ENCODE measurements at regions not wholly inside any gene's neighbourhood (a gene's known extent, or its start where the extent isn't known, plus 50 kb on each side); places are given as distances from the start of the nearest gene placed in this dataset.

DNA sequence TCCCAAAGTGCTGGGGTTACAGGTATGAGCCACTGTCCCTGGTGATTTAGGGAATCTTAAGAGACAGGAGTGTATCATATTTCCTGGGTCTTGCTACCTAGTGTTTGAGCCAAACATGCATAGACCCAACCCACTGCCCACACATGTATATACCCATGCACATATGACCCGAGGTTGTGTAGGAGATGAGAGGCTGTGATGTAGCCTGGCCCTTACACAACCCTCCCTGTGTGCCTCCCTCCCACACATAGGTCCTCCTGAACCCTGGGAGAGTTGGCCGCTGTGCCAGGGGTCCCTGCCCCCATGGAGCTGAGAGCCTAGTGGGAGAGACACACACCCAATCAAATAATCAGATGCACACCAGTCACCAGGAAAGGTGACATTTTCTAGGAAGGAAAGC, 365.9 kb downstream of the ZNF536 start (continued):
- TF ChIP-seq, protein P1, sequence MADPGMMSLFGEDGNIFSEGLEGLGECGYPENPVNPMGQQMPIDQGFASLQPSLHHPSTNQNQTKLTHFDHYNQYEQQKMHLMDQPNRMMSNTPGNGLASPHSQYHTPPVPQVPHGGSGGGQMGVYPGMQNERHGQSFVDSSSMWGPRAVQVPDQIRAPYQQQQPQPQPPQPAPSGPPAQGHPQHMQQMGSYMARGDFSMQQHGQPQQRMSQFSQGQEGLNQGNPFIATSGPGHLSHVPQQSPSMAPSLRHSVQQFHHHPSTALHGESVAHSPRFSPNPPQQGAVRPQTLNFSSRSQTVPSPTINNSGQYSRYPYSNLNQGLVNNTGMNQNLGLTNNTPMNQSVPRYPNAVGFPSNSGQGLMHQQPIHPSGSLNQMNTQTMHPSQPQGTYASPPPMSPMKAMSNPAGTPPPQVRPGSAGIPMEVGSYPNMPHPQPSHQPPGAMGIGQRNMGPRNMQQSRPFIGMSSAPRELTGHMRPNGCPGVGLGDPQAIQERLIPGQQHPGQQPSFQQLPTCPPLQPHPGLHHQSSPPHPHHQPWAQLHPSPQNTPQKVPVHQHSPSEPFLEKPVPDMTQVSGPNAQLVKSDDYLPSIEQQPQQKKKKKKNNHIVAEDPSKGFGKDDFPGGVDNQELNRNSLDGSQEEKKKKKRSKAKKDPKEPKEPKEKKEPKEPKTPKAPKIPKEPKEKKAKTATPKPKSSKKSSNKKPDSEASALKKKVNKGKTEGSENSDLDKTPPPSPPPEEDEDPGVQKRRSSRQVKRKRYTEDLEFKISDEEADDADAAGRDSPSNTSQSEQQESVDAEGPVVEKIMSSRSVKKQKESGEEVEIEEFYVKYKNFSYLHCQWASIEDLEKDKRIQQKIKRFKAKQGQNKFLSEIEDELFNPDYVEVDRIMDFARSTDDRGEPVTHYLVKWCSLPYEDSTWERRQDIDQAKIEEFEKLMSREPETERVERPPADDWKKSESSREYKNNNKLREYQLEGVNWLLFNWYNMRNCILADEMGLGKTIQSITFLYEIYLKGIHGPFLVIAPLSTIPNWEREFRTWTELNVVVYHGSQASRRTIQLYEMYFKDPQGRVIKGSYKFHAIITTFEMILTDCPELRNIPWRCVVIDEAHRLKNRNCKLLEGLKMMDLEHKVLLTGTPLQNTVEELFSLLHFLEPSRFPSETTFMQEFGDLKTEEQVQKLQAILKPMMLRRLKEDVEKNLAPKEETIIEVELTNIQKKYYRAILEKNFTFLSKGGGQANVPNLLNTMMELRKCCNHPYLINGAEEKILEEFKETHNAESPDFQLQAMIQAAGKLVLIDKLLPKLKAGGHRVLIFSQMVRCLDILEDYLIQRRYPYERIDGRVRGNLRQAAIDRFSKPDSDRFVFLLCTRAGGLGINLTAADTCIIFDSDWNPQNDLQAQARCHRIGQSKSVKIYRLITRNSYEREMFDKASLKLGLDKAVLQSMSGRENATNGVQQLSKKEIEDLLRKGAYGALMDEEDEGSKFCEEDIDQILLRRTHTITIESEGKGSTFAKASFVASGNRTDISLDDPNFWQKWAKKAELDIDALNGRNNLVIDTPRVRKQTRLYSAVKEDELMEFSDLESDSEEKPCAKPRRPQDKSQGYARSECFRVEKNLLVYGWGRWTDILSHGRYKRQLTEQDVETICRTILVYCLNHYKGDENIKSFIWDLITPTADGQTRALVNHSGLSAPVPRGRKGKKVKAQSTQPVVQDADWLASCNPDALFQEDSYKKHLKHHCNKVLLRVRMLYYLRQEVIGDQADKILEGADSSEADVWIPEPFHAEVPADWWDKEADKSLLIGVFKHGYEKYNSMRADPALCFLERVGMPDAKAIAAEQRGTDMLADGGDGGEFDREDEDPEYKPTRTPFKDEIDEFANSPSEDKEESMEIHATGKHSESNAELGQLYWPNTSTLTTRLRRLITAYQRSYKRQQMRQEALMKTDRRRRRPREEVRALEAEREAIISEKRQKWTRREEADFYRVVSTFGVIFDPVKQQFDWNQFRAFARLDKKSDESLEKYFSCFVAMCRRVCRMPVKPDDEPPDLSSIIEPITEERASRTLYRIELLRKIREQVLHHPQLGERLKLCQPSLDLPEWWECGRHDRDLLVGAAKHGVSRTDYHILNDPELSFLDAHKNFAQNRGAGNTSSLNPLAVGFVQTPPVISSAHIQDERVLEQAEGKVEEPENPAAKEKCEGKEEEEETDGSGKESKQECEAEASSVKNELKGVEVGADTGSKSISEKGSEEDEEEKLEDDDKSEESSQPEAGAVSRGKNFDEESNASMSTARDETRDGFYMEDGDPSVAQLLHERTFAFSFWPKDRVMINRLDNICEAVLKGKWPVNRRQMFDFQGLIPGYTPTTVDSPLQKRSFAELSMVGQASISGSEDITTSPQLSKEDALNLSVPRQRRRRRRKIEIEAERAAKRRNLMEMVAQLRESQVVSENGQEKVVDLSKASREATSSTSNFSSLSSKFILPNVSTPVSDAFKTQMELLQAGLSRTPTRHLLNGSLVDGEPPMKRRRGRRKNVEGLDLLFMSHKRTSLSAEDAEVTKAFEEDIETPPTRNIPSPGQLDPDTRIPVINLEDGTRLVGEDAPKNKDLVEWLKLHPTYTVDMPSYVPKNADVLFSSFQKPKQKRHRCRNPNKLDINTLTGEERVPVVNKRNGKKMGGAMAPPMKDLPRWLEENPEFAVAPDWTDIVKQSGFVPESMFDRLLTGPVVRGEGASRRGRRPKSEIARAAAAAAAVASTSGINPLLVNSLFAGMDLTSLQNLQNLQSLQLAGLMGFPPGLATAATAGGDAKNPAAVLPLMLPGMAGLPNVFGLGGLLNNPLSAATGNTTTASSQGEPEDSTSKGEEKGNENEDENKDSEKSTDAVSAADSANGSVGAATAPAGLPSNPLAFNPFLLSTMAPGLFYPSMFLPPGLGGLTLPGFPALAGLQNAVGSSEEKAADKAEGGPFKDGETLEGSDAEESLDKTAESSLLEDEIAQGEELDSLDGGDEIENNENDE (IDR thresholded peaks at IDR 0.05; ENCODE audit: insufficient replicate concordance, low read length): no peak
- no peak for TF ChIP-seq TAF7 (optimal IDR thresholded peaks at IDR 0.05; ENCODE audit: borderline replicate concordance, low read depth, low read length)
- TF ChIP-seq TEAD4 (IDR thresholded peaks at IDR 0.05; ENCODE audit: low read depth, low read length): no peak
- TF ChIP-seq CREB1 (IDR thresholded peaks at IDR 0.05): no peak
- no peak for TF ChIP-seq BCL11A (IDR thresholded peaks at IDR 0.05; ENCODE audit: low read depth in 2 of 2, low read length in 2 of 2)
